IMR-90 (cell line): ENCODE measurements at regions not wholly inside any gene's neighbourhood (a gene's known extent, or its start where the extent isn't known, plus 50 kb on each side); places are given as distances from the start of the nearest gene placed in this dataset.

Experiments used
- ATAC-seq: fragments of 200-7000 bp; cut with Tn5 transposase; 2 replicates; pipeline ENCODE4 v1.9.1; 2020; ENCODE audit warnings: low read depth, mild to moderate bottlenecking, moderate library complexity
- BruUV-seq: library from RNA; stranded (reverse); fragments of 400-500 nt; replicated peaks from 2 replicates; lab custom pipeline; 2021; lab: Mats Ljungman, UMichigan
- CTCF ChIA-PET: fragments of 300-600 bp; formaldehyde crosslinking; extraction: SDS; loops from one replicate; lab custom pipeline; 2021; ENCODE audit warnings: antibody characterized with exemption; lab: Yijun Ruan, JAX
- POLR2A ChIA-PET: fragments of 300-600 bp; sonication (Branson Sonifier 250); formaldehyde crosslinking; loops from one replicate; lab custom pipeline; 2022; ENCODE audit warnings: antibody characterized with exemption; ENCODE audit not compliant: unreplicated experiment; lab: Charles Lee
- DNase-seq: peaks from one replicate; pipeline ENCODE4 v3.0.0; 2013
- H2AFZ ChIP-seq: replicated peaks from 2 replicates; pipeline ENCODE3; 2013; ENCODE audit warnings: low read length, mild to moderate bottlenecking; ENCODE audit not compliant: poor library complexity
- H2AK5ac ChIP-seq: 2 replicates; pipeline ENCODE4 v1.6.1; 2013; ENCODE audit warnings: low read depth, low read length, inconsistent platforms
- H2AK9ac ChIP-seq: replicated peaks from 2 replicates; pipeline ENCODE3; 2013; ENCODE audit warnings: mild to moderate bottlenecking, low read depth, low read length, moderate library complexity; ENCODE audit not compliant: poor library complexity
- H2BK120ac ChIP-seq: 2 replicates; pipeline ENCODE4 v1.6.1; 2013; ENCODE audit warnings: low read depth, low read length, inconsistent platforms
- H2BK15ac ChIP-seq: 3 replicates; pipeline ENCODE4 v1.6.1; 2013; ENCODE audit warnings: low read depth, low read length, inconsistent platforms
- H2BK20ac ChIP-seq: 2 replicates; pipeline ENCODE4 v1.6.1; 2013; ENCODE audit warnings: low read depth, mild to moderate bottlenecking, inconsistent platforms, low read length, moderate library complexity
- H2BK5ac ChIP-seq: 2 replicates; pipeline ENCODE4 v1.6.1; 2013; ENCODE audit warnings: mild to moderate bottlenecking, low read depth, low read length, inconsistent platforms; ENCODE audit not compliant: poor library complexity, severe bottlenecking
- H3K14ac ChIP-seq: replicated peaks from 2 replicates; pipeline ENCODE4 v1.6.1; 2013; ENCODE audit warnings: low read depth, low read length, inconsistent platforms
- H3K18ac ChIP-seq: 2 replicates; pipeline ENCODE4 v1.6.1; 2013; ENCODE audit warnings: low read depth, low read length, control low read depth
- H3K23ac ChIP-seq: 2 replicates; pipeline ENCODE4 v1.6.1; 2013; ENCODE audit warnings: low read depth, low read length, inconsistent platforms
- H3K27ac ChIP-seq: 2 replicates; pipeline ENCODE4 v1.5.1; 2013; ENCODE audit warnings: mild to moderate bottlenecking, control low read depth, low read length; ENCODE audit not compliant: insufficient read depth
- H3K27me3 ChIP-seq: 2 replicates; pipeline ENCODE4 v1.6.1; 2013; ENCODE audit warnings: low read length; ENCODE audit not compliant: control insufficient read depth, insufficient read depth
- H3K36me3 ChIP-seq: 2 replicates; pipeline ENCODE4 v1.6.1; 2013; ENCODE audit warnings: low read length, mixed read lengths; ENCODE audit not compliant: control insufficient read depth, insufficient read depth
- H3K4ac ChIP-seq: 2 replicates; pipeline ENCODE4 v1.6.1; 2013; ENCODE audit warnings: low read depth, low read length, inconsistent platforms
- H3K4me1 ChIP-seq: 2 replicates; pipeline ENCODE4 v1.6.1; 2013; ENCODE audit warnings: low read length, mixed read lengths; ENCODE audit not compliant: control insufficient read depth, insufficient read depth
- H3K4me2 ChIP-seq: 2 replicates; pipeline ENCODE4 v1.6.1; 2013; ENCODE audit warnings: low read depth, mild to moderate bottlenecking, control low read depth, low read length, moderate library complexity
- H3K4me3 ChIP-seq: 2 replicates; pipeline ENCODE4 v1.5.1; 2013; ENCODE audit warnings: low read depth, mild to moderate bottlenecking, control low read depth, low read length, moderate library complexity; ENCODE audit not compliant: insufficient read depth
- H3K56ac ChIP-seq: 2 replicates; pipeline ENCODE4 v1.6.1; 2013; ENCODE audit warnings: low read length, inconsistent platforms; ENCODE audit not compliant: insufficient read depth; ENCODE audit errors: extremely low read depth
- H3K79me1 ChIP-seq, 2 experiments: 2 replicates each; pipeline ENCODE4 v1.6.1; 2013; ENCODE audit warnings: low read length in 2 of 2, inconsistent platforms in 1 of 2, low read depth in 1 of 2
- H3K9ac ChIP-seq: 2 replicates; pipeline ENCODE4 v1.6.1; 2013; ENCODE audit warnings: low read depth, low read length, control low read depth
- H3K9me1 ChIP-seq: 2 replicates; pipeline ENCODE4 v1.6.1; 2013; ENCODE audit warnings: low read length, inconsistent platforms; ENCODE audit not compliant: insufficient read depth
- H3K9me3 ChIP-seq: 2 replicates; pipeline ENCODE4 v1.6.1; 2013; ENCODE audit warnings: low read length; ENCODE audit not compliant: control insufficient read depth, insufficient read depth
- H4K20me1 ChIP-seq: 2 replicates; pipeline ENCODE4 v1.6.1; 2013; ENCODE audit warnings: low read length, inconsistent platforms; ENCODE audit not compliant: insufficient read depth
- H4K5ac ChIP-seq: 2 replicates; pipeline ENCODE4 v1.6.1; 2013; ENCODE audit warnings: mild to moderate bottlenecking, low read depth, low read length, control low read depth
- H4K8ac ChIP-seq, 2 experiments: 2 replicates each; pipeline ENCODE4 v1.6.1; 2013; ENCODE audit warnings: low read depth in 2 of 2, low read length in 2 of 2, control low read depth in 1 of 2, inconsistent platforms in 1 of 2
- H4K91ac ChIP-seq: 2 replicates; pipeline ENCODE4 v1.6.1; 2013; ENCODE audit warnings: low read depth, low read length, inconsistent platforms; ENCODE audit not compliant: insufficient read depth
- BHLHE40 ChIP-seq: fragments of 150-350 bp; IDR thresholded peaks from 2 replicates; pipeline ENCODE4 v1.6.1; 2016; ENCODE audit warnings: mild to moderate bottlenecking, low read depth, low read length
- CEBPB ChIP-seq: IDR thresholded peaks from 2 replicates; pipeline ENCODE4 v1.6.1; 2012; ENCODE audit warnings: low read depth, low read length, improper control_type of control experiment
- CHD1 ChIP-seq: IDR thresholded peaks from 2 replicates; pipeline ENCODE4 v1.6.1; 2012; ENCODE audit warnings: low read depth, low read length, improper control_type of control experiment
- CTCF ChIP-seq: conservative IDR thresholded peaks from 2 replicates; pipeline ENCODE4 v1.5.1; 2012; ENCODE audit warnings: mild to moderate bottlenecking, low read depth, low read length, improper control_type of control experiment
- ELK1 ChIP-seq: fragments of 150-350 bp; IDR thresholded peaks from 2 replicates; pipeline ENCODE4 v1.6.1; 2016; ENCODE audit warnings: low read depth, mild to moderate bottlenecking, low read length, moderate library complexity, borderline replicate concordance
- FOS ChIP-seq: fragments of 150-350 bp; IDR thresholded peaks from 2 replicates; pipeline ENCODE4 v1.6.1; 2016; ENCODE audit warnings: low read depth, low read length
- MAZ ChIP-seq: IDR thresholded peaks from 2 replicates; pipeline ENCODE4 v1.6.1; 2012; ENCODE audit warnings: low read depth, mild to moderate bottlenecking, low read length, improper control_type of control experiment, moderate library complexity, borderline replicate concordance
- MXI1 ChIP-seq: IDR thresholded peaks from 2 replicates; pipeline ENCODE4 v1.6.1; 2012; ENCODE audit warnings: low read depth, mild to moderate bottlenecking, low read length, moderate library complexity, borderline replicate concordance
- NFE2L2 ChIP-seq: fragments of 150-350 bp; IDR thresholded peaks from 2 replicates; pipeline ENCODE4 v1.6.1; 2016; ENCODE audit warnings: low read depth, mild to moderate bottlenecking, low read length
- POLR2A ChIP-seq: IDR thresholded peaks from 2 replicates; pipeline ENCODE4 v1.6.1; 2012; ENCODE audit warnings: mild to moderate bottlenecking, low read depth, low read length
- RAD21 ChIP-seq: IDR thresholded peaks from 2 replicates; pipeline ENCODE4 v1.6.1; 2012; ENCODE audit warnings: low read length, improper control_type of control experiment
- RFX5 ChIP-seq: IDR thresholded peaks from 2 replicates; pipeline ENCODE4 v1.8.0; 2012; ENCODE audit warnings: low read depth, mild to moderate bottlenecking, low read length, moderate library complexity
- SMC3 ChIP-seq: fragments of 150-350 bp; IDR thresholded peaks from 2 replicates; pipeline ENCODE4 v1.6.1; 2016; ENCODE audit warnings: low read depth, mild to moderate bottlenecking, antibody characterized with exemption, low read length, moderate library complexity
- USF2 ChIP-seq: fragments of 150-350 bp; IDR thresholded peaks from 2 replicates; pipeline ENCODE4 v1.6.1; 2017; ENCODE audit warnings: mild to moderate bottlenecking, antibody characterized with exemption, low read length, low read depth
- WGBS, 2 experiments: methylation state at CpG; one replicate each; pipeline versions ENCODE4 v1.1.5 to v1.1.7; 2013; ENCODE audit warnings: missing lambda C conversion rate in 2 of 2; ENCODE audit not compliant: insufficient read length in 1 of 2; ENCODE audit errors: extremely low coverage in 2 of 2; 5-methylcytosine and 5-hydroxymethylcytosine counted together
- dilution Hi-C: fragments of 300-500 bp; cut with HindIII; formaldehyde crosslinking; loops from one replicate; pipeline ENCODE4 v1.14.3; 2018; ENCODE audit warnings: low sequenced_read_pairs; ENCODE audit not compliant: unreplicated experiment
- in situ Hi-C: fragments of 300-500 bp; cut with MboI; formaldehyde crosslinking; loops from 3 replicates; pipeline ENCODE4 v1.14.3; 2019; ENCODE audit warnings: low sequenced_read_pairs, inconsistent platforms, mixed read lengths
- intact Hi-C: fragments of 100-400 bp; cut with micrococcal nuclease; formaldehyde crosslinking; loops from 2 replicates; pipeline ENCODE4 v1.10.0; 2022

- no peaks in the 10 kb centered on the region for H3K79me1 ChIP-seq
- no peak overlapping the region for H2AFZ ChIP-seq
- no peak for ATAC-seq
- no peaks in the 10 kb centered on the region for H3K27me3 ChIP-seq
- no peaks in the 10 kb centered on the region for H4K20me1 ChIP-seq
- H2BK5ac ChIP-seq = no peak overlapping the region
- no peaks in the 10 kb centered on the region for H3K36me3 ChIP-seq
- intact Hi-C loops = no loop called here
- H2BK120ac ChIP-seq = no peak overlapping the region
- POLR2A ChIA-PET = no interaction called here
- H3K18ac ChIP-seq = no peak overlapping the region
- H3K4me2 ChIP-seq = no peak overlapping the region
- H3K4me3 ChIP-seq = no peak overlapping the region
- H3K4me1 ChIP-seq = no peaks in the 10 kb centered on the region
- no peak overlapping the region for H3K4ac ChIP-seq
- dilution Hi-C loops = no loop called here
- DNase-seq = no peak
- H3K27ac ChIP-seq = no peak overlapping the region
- no peak overlapping the region for H2AK5ac ChIP-seq
- TF ChIP-seq CEBPB (no peak), RAD21 (no peak), BHLHE40 (no peak), RFX5 (no peak), NFE2L2 (no peak), CTCF (no peak), MAZ (no peak), ELK1 (no peak), FOS (no peak), CHD1 (no peak), USF2 (no peak), MXI1 (no peak), POLR2A (no peak), SMC3 (no peak)
- in situ Hi-C loops = no loop called here
- peaks cover 5% of the 10 kb centered on the region for H3K9me3 ChIP-seq
- no peak overlapping the region for H4K91ac ChIP-seq
- no CpG with 5 or more reads among the region's 3 CpGs for WGBS, 2 experiments
- H2AK9ac ChIP-seq = no peak overlapping the region
- no peak overlapping the region for H3K56ac ChIP-seq
- no peak overlapping the region for H4K8ac ChIP-seq
- no peak overlapping the region for H3K9ac ChIP-seq
- no peaks in the 10 kb centered on the region for H3K9me1 ChIP-seq
- H4K5ac ChIP-seq = no peak overlapping the region
- no peak overlapping the region for H3K14ac ChIP-seq
- no TSS peak for BruUV-seq
- no peak overlapping the region for H2BK15ac ChIP-seq
- no peak overlapping the region for H3K23ac ChIP-seq
- CTCF ChIA-PET = no interaction called here
- no peak overlapping the region for H2BK20ac ChIP-seq
Measured at GRCh38 chr2:123566291-123566946, 458.7 kb upstream of the CNTNAP5 start.
